ENCODE measurements at regions not wholly inside any gene's neighbourhood (a gene's known extent, or its start where the extent isn't known, plus 50 kb on each side); places are given as distances from the start of the nearest gene placed in this dataset.

GRCh38 chr10:65501259-65501658 is 1424.6 kb upstream of the LRRTM3 start:
- TF ChIP-seq, protein P1, sequence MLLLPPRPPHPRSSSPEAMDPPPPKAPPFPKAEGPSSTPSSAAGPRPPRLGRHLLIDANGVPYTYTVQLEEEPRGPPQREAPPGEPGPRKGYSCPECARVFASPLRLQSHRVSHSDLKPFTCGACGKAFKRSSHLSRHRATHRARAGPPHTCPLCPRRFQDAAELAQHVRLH (tag by site-specific recombination; IDR thresholded peaks at IDR 0.05): no peak
- TF ChIP-seq, protein P2, sequence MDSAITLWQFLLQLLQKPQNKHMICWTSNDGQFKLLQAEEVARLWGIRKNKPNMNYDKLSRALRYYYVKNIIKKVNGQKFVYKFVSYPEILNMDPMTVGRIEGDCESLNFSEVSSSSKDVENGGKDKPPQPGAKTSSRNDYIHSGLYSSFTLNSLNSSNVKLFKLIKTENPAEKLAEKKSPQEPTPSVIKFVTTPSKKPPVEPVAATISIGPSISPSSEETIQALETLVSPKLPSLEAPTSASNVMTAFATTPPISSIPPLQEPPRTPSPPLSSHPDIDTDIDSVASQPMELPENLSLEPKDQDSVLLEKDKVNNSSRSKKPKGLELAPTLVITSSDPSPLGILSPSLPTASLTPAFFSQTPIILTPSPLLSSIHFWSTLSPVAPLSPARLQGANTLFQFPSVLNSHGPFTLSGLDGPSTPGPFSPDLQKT (IDR thresholded peaks at IDR 0.05; ENCODE audit: borderline replicate concordance, low read depth, low read length): no peak
- TF ChIP-seq, protein P3, sequence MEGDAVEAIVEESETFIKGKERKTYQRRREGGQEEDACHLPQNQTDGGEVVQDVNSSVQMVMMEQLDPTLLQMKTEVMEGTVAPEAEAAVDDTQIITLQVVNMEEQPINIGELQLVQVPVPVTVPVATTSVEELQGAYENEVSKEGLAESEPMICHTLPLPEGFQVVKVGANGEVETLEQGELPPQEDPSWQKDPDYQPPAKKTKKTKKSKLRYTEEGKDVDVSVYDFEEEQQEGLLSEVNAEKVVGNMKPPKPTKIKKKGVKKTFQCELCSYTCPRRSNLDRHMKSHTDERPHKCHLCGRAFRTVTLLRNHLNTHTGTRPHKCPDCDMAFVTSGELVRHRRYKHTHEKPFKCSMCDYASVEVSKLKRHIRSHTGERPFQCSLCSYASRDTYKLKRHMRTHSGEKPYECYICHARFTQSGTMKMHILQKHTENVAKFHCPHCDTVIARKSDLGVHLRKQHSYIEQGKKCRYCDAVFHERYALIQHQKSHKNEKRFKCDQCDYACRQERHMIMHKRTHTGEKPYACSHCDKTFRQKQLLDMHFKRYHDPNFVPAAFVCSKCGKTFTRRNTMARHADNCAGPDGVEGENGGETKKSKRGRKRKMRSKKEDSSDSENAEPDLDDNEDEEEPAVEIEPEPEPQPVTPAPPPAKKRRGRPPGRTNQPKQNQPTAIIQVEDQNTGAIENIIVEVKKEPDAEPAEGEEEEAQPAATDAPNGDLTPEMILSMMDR (tag by site-specific recombination; IDR thresholded peaks at IDR 0.05): no peak
- TF ChIP-seq ZNF433 (tag by site-specific recombination; IDR thresholded peaks at IDR 0.05; ENCODE audit: low read depth) (no peak), YY2 (tag by site-specific recombination; IDR thresholded peaks at IDR 0.05) (no peak)
